DMS53 treated with DMSO at 0.1 percent for 48 hours (cell line): ENCODE measurements at regions not wholly inside any gene's neighbourhood (a gene's known extent, or its start where the extent isn't known, plus 50 kb on each side); places are given as distances from the start of the nearest gene placed in this dataset.
A peak's percentile ranks its signal among the peaks of the same experiment; 100 is the strongest.

Source experiments
- DNase-seq: peaks from one replicate; lab custom pipeline; 2025; ENCODE audit not compliant: unreplicated experiment; lab: John Stamatoyannopoulos, UW

DNA sequence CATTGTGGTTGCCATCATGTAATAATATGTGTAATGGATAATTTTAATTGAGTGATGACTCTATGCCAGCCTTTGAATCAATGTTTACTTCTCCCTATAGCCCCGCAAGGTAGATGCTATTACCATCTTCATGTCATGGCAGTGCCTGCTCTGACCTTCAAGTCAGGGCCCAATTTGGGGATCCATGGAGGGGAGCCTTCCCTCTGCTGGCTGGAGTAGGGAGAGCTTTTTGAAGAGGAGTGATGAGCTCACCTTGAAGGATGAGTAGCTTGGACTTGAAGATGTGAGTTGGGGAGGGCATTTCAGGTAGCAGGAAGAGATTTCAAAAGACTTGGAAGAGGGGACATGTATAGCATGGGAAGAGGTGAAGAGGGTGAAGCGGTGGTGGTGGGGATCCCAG, 189.2 kb downstream of the FOXD2 start:
- no peak for DNase-seq

- no peak for DNase-seq
These were observed 189.9 kb downstream of the FOXD2 start for GRCh38 chr1:47627471-47628370.

- no peak for DNase-seq
These were observed 191.4 kb downstream of the FOXD2 start for GRCh38 chr1:47629201-47629600.

GRCh38 chr1:47630346-47630745, 192.5 kb downstream of the FOXD2 start:
- DNase-seq, result no peak

- no peak for DNase-seq
These were observed 193.7 kb downstream of the FOXD2 start for GRCh38 chr1:47631411-47631995.

DNA sequence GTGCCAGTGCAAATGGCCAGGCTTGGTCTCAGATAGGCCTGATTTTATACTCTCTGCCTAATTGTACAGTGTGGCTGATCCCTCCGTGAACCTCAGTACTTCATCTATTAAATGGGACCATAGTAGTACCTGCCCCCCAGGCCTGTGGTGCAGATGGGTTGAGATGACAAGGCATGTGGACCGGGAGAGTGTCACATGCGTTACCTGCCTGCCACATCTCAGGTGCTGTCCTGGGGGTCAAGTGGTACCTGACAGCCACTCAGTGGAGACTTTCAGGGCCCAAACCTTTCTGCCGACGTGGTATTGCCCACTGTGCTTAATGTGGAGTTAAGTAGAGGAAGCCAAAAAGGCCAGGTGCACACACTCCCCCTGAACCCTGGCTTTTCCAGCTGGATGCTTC, 197.3 kb downstream of the FOXD2 start:
- DNase-seq, result no peak

DNA sequence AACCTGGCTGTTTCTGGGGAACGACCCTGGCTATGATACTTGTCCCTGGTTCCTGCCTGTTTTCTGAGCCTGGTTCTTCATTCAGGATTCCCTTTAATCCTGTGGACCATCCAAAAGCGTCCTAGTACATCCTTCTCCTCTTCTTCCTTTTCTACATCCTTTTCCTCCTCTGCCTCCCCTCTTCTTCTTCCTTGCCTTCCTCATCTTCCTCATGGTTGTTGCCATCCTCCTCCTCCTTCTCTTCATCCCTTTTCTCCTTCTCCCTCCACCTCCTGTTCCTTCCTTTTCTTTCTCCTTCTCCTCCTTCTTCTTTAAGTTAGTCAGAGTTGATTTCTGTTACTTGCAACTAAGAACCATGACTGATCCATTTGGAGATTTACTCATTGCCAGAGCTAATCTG, 197.8 kb downstream of the FOXD2 start:
- DNase-seq, result no peak

DNA sequence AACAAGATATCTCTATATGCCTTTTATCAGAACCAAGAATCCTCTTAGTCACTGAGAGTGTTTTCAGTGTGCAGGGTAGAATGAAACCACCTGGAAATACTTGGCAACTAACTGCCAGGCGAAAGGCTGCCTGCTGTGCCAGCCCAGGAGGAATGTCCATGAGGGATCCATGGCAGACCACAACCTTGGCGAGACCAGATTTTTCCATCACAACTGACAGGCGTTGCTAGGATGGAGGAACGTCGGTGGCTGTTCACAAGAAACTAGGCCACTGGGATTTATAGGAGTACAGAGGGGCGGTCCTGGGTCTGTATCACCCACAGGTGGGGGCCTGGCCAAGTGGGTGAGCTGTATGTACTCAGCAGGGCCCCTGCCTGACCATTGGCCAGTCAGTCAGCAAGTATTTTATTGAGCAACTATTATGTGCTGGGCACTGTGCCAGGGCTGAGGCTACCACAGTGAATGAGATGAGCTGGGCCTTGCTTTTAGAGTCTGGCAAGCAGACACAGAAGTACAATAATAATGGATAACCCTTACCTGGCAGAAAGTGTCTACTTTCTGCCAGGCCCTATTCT, 199.4 kb downstream of the FOXD2 start:
- no peak for DNase-seq

- DNase-seq, result no peak
These were observed 200.4 kb downstream of the FOXD2 start for GRCh38 chr1:47638240-47638639.

DNA sequence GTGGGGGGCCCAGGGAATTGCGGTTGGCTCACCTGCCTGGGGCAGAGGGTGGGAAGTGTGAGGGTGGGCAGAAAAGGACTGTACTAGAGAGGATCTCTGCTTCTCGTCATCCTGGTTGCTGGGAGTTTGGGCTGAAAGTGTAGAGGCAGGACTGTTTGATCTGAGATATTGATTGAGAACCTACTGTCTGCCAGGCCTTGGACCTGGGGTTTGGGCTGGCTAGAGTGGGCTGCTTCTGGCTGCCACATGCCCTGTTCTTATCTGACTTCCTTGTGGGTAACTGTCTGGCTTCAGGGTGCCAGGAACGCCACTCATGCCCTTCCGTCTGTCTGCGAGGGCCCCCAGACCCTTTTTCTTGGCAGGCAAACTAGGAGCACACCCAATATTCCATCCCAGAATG, 200.9 kb downstream of the FOXD2 start:
- DNase-seq, result no peak

DNA sequence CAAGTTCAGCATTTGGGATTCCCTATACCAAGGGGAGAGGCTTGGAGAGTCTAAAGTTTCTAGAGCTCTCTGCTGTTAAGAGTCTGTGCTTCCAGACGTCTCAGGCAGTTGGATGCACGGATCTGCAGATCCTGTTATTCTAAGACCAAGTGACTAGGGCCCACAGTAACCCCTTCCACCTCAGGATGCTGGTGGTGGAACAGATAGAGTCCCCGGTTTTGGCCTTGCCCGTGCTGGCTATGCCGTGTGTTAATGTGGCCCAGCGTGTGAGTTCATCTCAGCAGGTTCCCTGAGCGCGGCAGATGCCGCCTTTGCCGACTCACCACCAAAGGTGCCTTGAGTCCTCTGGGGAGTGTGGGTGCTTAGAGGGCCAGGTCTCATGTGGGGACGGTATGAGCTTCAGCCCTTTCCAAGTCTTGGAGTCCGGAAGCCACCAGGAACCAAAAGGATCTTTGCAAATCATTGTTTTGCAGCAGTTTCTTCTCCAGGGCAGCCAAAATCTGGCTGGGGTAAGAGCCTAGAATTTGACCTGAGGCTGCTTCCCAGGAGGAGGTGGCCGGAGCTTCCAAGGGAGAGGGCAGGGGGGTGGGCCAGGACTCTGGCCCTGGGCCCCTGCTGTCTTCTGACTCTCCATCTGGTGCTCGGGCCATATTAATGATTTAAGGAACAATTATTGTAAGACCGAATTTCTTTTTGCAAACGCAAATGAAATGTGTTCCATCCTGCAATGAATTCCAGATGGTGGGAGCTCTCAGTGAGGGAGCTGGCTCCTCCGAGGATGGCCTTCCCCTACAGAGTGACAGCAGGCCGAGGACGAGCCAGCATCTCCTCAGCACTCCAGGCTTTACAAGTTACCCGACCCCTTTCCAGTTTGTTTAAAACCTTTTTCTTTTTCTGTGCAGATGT, 205.7 kb downstream of the FOXD2 start:
- no peak for DNase-seq

- no peak for DNase-seq
These were observed 206.3 kb downstream of the FOXD2 start for GRCh38 chr1:47644212-47644573.

DNA sequence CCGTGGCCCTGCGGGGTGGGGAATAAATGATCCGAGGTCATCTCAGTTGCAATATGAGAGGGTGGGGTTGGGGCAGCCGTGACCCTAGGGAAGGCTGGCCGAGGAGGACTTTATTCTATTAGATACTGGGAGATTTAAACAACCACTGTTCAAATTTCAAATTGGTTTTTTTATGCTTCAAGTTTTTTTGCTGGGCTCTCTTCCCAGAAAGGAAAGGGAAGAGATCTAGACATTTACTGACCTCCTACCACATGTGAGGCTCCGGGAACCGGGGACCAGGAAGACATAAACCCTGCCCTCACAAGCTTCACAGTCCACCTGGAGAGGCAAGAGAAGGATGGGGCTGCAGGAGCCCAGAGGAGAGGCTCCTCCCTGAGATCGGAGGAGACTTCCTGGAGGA, 207.3 kb downstream of the FOXD2 start:
- no peak for DNase-seq

DNA sequence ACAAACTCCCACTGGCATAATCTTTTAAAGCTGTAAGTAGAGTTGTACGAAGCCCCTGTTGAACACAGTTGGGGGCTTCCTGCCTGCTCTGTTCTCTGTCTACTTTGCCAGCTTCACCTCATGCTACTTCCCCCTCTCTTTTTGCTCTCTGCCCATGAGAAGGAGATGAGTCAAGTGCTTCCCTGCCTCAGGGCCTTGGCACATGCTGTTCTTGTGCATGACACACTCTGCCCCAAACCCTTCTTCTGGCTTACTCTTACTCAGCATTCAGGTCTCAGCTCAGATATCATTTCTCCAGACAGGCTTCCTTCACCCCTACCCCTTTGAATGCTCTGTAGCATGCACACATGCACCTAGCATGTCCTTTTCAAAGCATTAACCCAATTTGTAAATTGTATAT, 208.8 kb downstream of the FOXD2 start:
- DNase-seq, result no peak

GRCh38 chr1:47647327-47647845, 209.5 kb downstream of the FOXD2 start:
- DNase-seq, result no peak

GRCh38 chr1:47650205-47650604, 212.4 kb downstream of the FOXD2 start:
- DNase-seq, result peak; percentile 99

DNA sequence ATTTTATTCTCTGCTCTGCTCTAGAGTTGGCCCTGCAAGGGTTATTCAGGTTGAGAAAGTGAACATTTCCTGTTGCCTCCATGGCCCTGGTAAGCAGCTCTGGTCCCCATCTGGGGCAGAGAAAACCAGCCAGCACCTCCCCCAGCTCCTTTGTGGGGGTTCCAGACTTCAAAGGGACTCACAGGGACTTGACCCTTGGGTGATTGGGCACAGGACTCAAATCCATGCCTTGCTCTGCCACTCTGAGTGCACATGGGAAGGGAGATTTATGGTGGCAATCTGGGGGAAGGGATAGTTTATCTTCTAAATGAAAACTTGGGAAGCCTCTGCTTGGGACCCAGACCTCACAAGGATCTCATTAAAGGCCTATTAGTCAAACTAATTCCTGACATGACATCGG, 212.8 kb downstream of the FOXD2 start:
- DNase-seq, result no peak

DNA sequence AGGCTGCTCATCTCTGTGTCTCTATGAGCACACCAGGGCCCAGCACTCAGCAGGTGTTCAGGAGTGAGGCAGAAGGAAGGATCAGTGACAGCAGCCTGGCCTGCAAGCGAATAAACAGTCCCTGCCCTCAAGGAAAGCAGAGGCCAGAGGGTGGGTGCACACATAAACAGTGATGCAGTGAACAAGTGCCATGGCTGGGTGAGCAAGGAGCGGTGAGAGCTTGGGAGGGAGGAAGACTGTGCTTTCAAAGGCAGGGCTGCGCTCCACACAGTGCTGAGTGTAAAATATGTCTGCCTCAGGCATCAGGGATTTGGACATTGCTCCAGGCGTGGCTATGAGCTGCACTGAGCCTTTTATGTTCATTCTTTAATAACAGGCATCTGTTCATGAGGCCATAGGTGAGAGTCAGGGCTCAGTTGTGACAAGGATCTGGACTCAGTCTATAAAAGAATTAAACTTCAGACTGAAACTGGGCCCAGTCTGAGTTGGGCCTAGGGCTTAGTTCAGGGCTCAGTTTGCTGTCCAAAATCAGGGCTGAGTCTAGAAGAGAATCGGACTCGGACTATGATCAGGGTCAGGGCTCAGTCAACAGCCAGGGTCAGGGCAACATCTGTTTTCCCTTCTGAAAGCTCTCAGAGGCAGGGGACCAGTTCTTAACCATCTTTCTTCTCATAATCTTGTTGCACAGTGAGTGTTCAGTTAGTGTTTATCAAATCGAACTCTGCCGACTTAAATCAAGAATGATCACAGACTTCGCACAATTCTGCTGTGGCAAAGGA, 213.7 kb downstream of the FOXD2 start:
- DNase-seq, result peak; percentile 37

- DNase-seq, result no peak
These were observed 217.9 kb downstream of the FOXD2 start for GRCh38 chr1:47655521-47656300.
